IMR-90 (cell line): ENCODE measurements at regions not wholly inside any gene's neighbourhood (a gene's known extent, or its start where the extent isn't known, plus 50 kb on each side); places are given as distances from the start of the nearest gene placed in this dataset.

ENCODE experiments used
- ATAC-seq: fragments of 200-7000 bp; cut with Tn5 transposase; 2 replicates; pipeline ENCODE4 v1.9.1; 2020; ENCODE audit warnings: low read depth, mild to moderate bottlenecking, moderate library complexity
- BruUV-seq: library from RNA; stranded (reverse); fragments of 400-500 nt; replicated peaks from 2 replicates; lab custom pipeline; 2021; lab: Mats Ljungman, UMichigan
- CTCF ChIA-PET: fragments of 300-600 bp; formaldehyde crosslinking; extraction: SDS; loops from one replicate; lab custom pipeline; 2021; ENCODE audit warnings: antibody characterized with exemption; lab: Yijun Ruan, JAX
- POLR2A ChIA-PET: fragments of 300-600 bp; sonication (Branson Sonifier 250); formaldehyde crosslinking; loops from one replicate; lab custom pipeline; 2022; ENCODE audit warnings: antibody characterized with exemption; ENCODE audit not compliant: unreplicated experiment; lab: Charles Lee
- DNase-seq: peaks from one replicate; pipeline ENCODE4 v3.0.0; 2013
- H2AFZ ChIP-seq: replicated peaks from 2 replicates; pipeline ENCODE3; 2013; ENCODE audit warnings: low read length, mild to moderate bottlenecking; ENCODE audit not compliant: poor library complexity
- H2AK5ac ChIP-seq: 2 replicates; pipeline ENCODE4 v1.6.1; 2013; ENCODE audit warnings: low read depth, low read length, inconsistent platforms
- H2AK9ac ChIP-seq: replicated peaks from 2 replicates; pipeline ENCODE3; 2013; ENCODE audit warnings: mild to moderate bottlenecking, low read depth, low read length, moderate library complexity; ENCODE audit not compliant: poor library complexity
- H2BK120ac ChIP-seq: 2 replicates; pipeline ENCODE4 v1.6.1; 2013; ENCODE audit warnings: low read depth, low read length, inconsistent platforms
- H2BK15ac ChIP-seq: 3 replicates; pipeline ENCODE4 v1.6.1; 2013; ENCODE audit warnings: low read depth, low read length, inconsistent platforms
- H2BK20ac ChIP-seq: 2 replicates; pipeline ENCODE4 v1.6.1; 2013; ENCODE audit warnings: low read depth, mild to moderate bottlenecking, inconsistent platforms, low read length, moderate library complexity
- H2BK5ac ChIP-seq: 2 replicates; pipeline ENCODE4 v1.6.1; 2013; ENCODE audit warnings: mild to moderate bottlenecking, low read depth, low read length, inconsistent platforms; ENCODE audit not compliant: poor library complexity, severe bottlenecking
- H3K14ac ChIP-seq: replicated peaks from 2 replicates; pipeline ENCODE4 v1.6.1; 2013; ENCODE audit warnings: low read depth, low read length, inconsistent platforms
- H3K18ac ChIP-seq: 2 replicates; pipeline ENCODE4 v1.6.1; 2013; ENCODE audit warnings: low read depth, low read length, control low read depth
- H3K23ac ChIP-seq: 2 replicates; pipeline ENCODE4 v1.6.1; 2013; ENCODE audit warnings: low read depth, low read length, inconsistent platforms
- H3K27ac ChIP-seq: 2 replicates; pipeline ENCODE4 v1.5.1; 2013; ENCODE audit warnings: mild to moderate bottlenecking, control low read depth, low read length; ENCODE audit not compliant: insufficient read depth
- H3K27me3 ChIP-seq: 2 replicates; pipeline ENCODE4 v1.6.1; 2013; ENCODE audit warnings: low read length; ENCODE audit not compliant: control insufficient read depth, insufficient read depth
- H3K36me3 ChIP-seq: 2 replicates; pipeline ENCODE4 v1.6.1; 2013; ENCODE audit warnings: low read length, mixed read lengths; ENCODE audit not compliant: control insufficient read depth, insufficient read depth
- H3K4ac ChIP-seq: 2 replicates; pipeline ENCODE4 v1.6.1; 2013; ENCODE audit warnings: low read depth, low read length, inconsistent platforms
- H3K4me1 ChIP-seq: 2 replicates; pipeline ENCODE4 v1.6.1; 2013; ENCODE audit warnings: low read length, mixed read lengths; ENCODE audit not compliant: control insufficient read depth, insufficient read depth
- H3K4me2 ChIP-seq: 2 replicates; pipeline ENCODE4 v1.6.1; 2013; ENCODE audit warnings: low read depth, mild to moderate bottlenecking, control low read depth, low read length, moderate library complexity
- H3K4me3 ChIP-seq: 2 replicates; pipeline ENCODE4 v1.5.1; 2013; ENCODE audit warnings: low read depth, mild to moderate bottlenecking, control low read depth, low read length, moderate library complexity; ENCODE audit not compliant: insufficient read depth
- H3K56ac ChIP-seq: 2 replicates; pipeline ENCODE4 v1.6.1; 2013; ENCODE audit warnings: low read length, inconsistent platforms; ENCODE audit not compliant: insufficient read depth; ENCODE audit errors: extremely low read depth
- H3K79me1 ChIP-seq, 2 experiments: 2 replicates each; pipeline ENCODE4 v1.6.1; 2013; ENCODE audit warnings: low read length in 2 of 2, inconsistent platforms in 1 of 2, low read depth in 1 of 2
- H3K9ac ChIP-seq: 2 replicates; pipeline ENCODE4 v1.6.1; 2013; ENCODE audit warnings: low read depth, low read length, control low read depth
- H3K9me1 ChIP-seq: 2 replicates; pipeline ENCODE4 v1.6.1; 2013; ENCODE audit warnings: low read length, inconsistent platforms; ENCODE audit not compliant: insufficient read depth
- H3K9me3 ChIP-seq: 2 replicates; pipeline ENCODE4 v1.6.1; 2013; ENCODE audit warnings: low read length; ENCODE audit not compliant: control insufficient read depth, insufficient read depth
- H4K20me1 ChIP-seq: 2 replicates; pipeline ENCODE4 v1.6.1; 2013; ENCODE audit warnings: low read length, inconsistent platforms; ENCODE audit not compliant: insufficient read depth
- H4K5ac ChIP-seq: 2 replicates; pipeline ENCODE4 v1.6.1; 2013; ENCODE audit warnings: mild to moderate bottlenecking, low read depth, low read length, control low read depth
- H4K8ac ChIP-seq, 2 experiments: 2 replicates each; pipeline ENCODE4 v1.6.1; 2013; ENCODE audit warnings: low read depth in 2 of 2, low read length in 2 of 2, control low read depth in 1 of 2, inconsistent platforms in 1 of 2
- H4K91ac ChIP-seq: 2 replicates; pipeline ENCODE4 v1.6.1; 2013; ENCODE audit warnings: low read depth, low read length, inconsistent platforms; ENCODE audit not compliant: insufficient read depth
- BHLHE40 ChIP-seq: fragments of 150-350 bp; IDR thresholded peaks from 2 replicates; pipeline ENCODE4 v1.6.1; 2016; ENCODE audit warnings: mild to moderate bottlenecking, low read depth, low read length
- CEBPB ChIP-seq: IDR thresholded peaks from 2 replicates; pipeline ENCODE4 v1.6.1; 2012; ENCODE audit warnings: low read depth, low read length, improper control_type of control experiment
- CHD1 ChIP-seq: IDR thresholded peaks from 2 replicates; pipeline ENCODE4 v1.6.1; 2012; ENCODE audit warnings: low read depth, low read length, improper control_type of control experiment
- CTCF ChIP-seq: conservative IDR thresholded peaks from 2 replicates; pipeline ENCODE4 v1.5.1; 2012; ENCODE audit warnings: mild to moderate bottlenecking, low read depth, low read length, improper control_type of control experiment
- ELK1 ChIP-seq: fragments of 150-350 bp; IDR thresholded peaks from 2 replicates; pipeline ENCODE4 v1.6.1; 2016; ENCODE audit warnings: low read depth, mild to moderate bottlenecking, low read length, moderate library complexity, borderline replicate concordance
- FOS ChIP-seq: fragments of 150-350 bp; IDR thresholded peaks from 2 replicates; pipeline ENCODE4 v1.6.1; 2016; ENCODE audit warnings: low read depth, low read length
- MAFK ChIP-seq: IDR thresholded peaks from 2 replicates; pipeline ENCODE4 v1.6.1; 2012; ENCODE audit warnings: low read depth, low read length, improper control_type of control experiment
- MAZ ChIP-seq: IDR thresholded peaks from 2 replicates; pipeline ENCODE4 v1.6.1; 2012; ENCODE audit warnings: low read depth, mild to moderate bottlenecking, low read length, improper control_type of control experiment, moderate library complexity, borderline replicate concordance
- MXI1 ChIP-seq: IDR thresholded peaks from 2 replicates; pipeline ENCODE4 v1.6.1; 2012; ENCODE audit warnings: low read depth, mild to moderate bottlenecking, low read length, moderate library complexity, borderline replicate concordance
- NFE2L2 ChIP-seq: fragments of 150-350 bp; IDR thresholded peaks from 2 replicates; pipeline ENCODE4 v1.6.1; 2016; ENCODE audit warnings: low read depth, mild to moderate bottlenecking, low read length
- POLR2A ChIP-seq: IDR thresholded peaks from 2 replicates; pipeline ENCODE4 v1.6.1; 2012; ENCODE audit warnings: mild to moderate bottlenecking, low read depth, low read length
- RAD21 ChIP-seq: IDR thresholded peaks from 2 replicates; pipeline ENCODE4 v1.6.1; 2012; ENCODE audit warnings: low read length, improper control_type of control experiment
- RCOR1 ChIP-seq: IDR thresholded peaks from 2 replicates; pipeline ENCODE4 v1.6.1; 2012; ENCODE audit warnings: mild to moderate bottlenecking, low read length, improper control_type of control experiment; ENCODE audit not compliant: insufficient replicate concordance
- RFX5 ChIP-seq: IDR thresholded peaks from 2 replicates; pipeline ENCODE4 v1.8.0; 2012; ENCODE audit warnings: low read depth, mild to moderate bottlenecking, low read length, moderate library complexity
- SMC3 ChIP-seq: fragments of 150-350 bp; IDR thresholded peaks from 2 replicates; pipeline ENCODE4 v1.6.1; 2016; ENCODE audit warnings: low read depth, mild to moderate bottlenecking, antibody characterized with exemption, low read length, moderate library complexity
- WGBS, 2 experiments: methylation state at CpG; one replicate each; pipeline versions ENCODE4 v1.1.5 to v1.1.7; 2013; ENCODE audit warnings: missing lambda C conversion rate in 2 of 2; ENCODE audit not compliant: insufficient read length in 1 of 2; ENCODE audit errors: extremely low coverage in 2 of 2; 5-methylcytosine and 5-hydroxymethylcytosine counted together
- dilution Hi-C: fragments of 300-500 bp; cut with HindIII; formaldehyde crosslinking; loops from one replicate; pipeline ENCODE4 v1.14.3; 2018; ENCODE audit warnings: low sequenced_read_pairs; ENCODE audit not compliant: unreplicated experiment
- in situ Hi-C: fragments of 300-500 bp; cut with MboI; formaldehyde crosslinking; loops from 3 replicates; pipeline ENCODE4 v1.14.3; 2019; ENCODE audit warnings: low sequenced_read_pairs, inconsistent platforms, mixed read lengths
- intact Hi-C: fragments of 100-400 bp; cut with micrococcal nuclease; formaldehyde crosslinking; loops from 2 replicates; pipeline ENCODE4 v1.10.0; 2022
- TF ChIP-seq, protein P1 (sequence below): fragments of 150-350 bp; IDR thresholded peaks from 2 replicates; pipeline ENCODE4 v1.6.1; 2017; ENCODE audit warnings: mild to moderate bottlenecking, antibody characterized with exemption, low read length, low read depth

DNA sequence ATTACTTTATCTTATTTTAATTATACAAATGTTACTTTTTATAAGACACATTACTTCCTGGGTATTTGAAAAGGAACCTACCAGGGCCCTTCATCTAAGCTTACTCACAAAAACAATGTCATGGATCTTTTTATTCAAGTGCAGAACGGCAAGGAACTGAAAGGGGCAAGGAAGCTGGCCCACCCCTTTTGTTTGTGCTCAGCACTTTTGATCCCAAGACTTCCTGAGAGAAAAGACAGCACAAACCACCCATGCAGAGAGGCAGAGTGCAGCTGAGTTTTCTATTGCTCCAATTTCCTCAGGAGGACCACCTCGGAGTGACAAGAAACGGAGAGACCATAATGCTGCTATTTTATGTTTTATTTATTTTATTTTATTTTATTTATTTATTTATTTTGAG is 232.0 kb upstream of the NRP1 start:
- H3K18ac ChIP-seq: no peak overlapping the region
- WGBS, 2 experiments: no CpG with 5 or more reads among the region's 3 CpGs
- dilution Hi-C loops (no loop called here), in situ Hi-C loops (no loop called here), intact Hi-C loops (no loop called here)
- H2AK5ac ChIP-seq: no peak overlapping the region
- no peak overlapping the region for H4K91ac ChIP-seq
- H2BK5ac ChIP-seq: no peak overlapping the region
- no peak overlapping the region for H3K14ac ChIP-seq
- H3K9me3 ChIP-seq: no peaks in the 10 kb centered on the region
- no peak overlapping the region for H2AFZ ChIP-seq
- no peak for ATAC-seq
- no peak overlapping the region for H3K27ac ChIP-seq
- H4K8ac ChIP-seq: no peak overlapping the region
- no peak overlapping the region for H2BK15ac ChIP-seq
- DNase-seq: no peak
- no peak overlapping the region for H3K9ac ChIP-seq
- H3K9me1 ChIP-seq: no peaks in the 10 kb centered on the region
- H2AK9ac ChIP-seq: no peak overlapping the region
- H3K27me3 ChIP-seq: peaks cover 10% of the 10 kb centered on the region
- H3K56ac ChIP-seq: no peak overlapping the region
- no peak for TF ChIP-seq CEBPB
- TF ChIP-seq MXI1: no peak
- TF ChIP-seq MAFK: no peak
- no peak for TF ChIP-seq RCOR1
- no peak for TF ChIP-seq BHLHE40
- no peak for TF ChIP-seq FOS
- no peak for TF ChIP-seq SMC3
- TF ChIP-seq POLR2A: no peak
- TF ChIP-seq RAD21: no peak
- no peak for TF ChIP-seq CHD1
- TF ChIP-seq ELK1: no peak
- no peak for TF ChIP-seq RFX5
- TF ChIP-seq CTCF: no peak
- no peak for TF ChIP-seq MAZ
- no peak for TF ChIP-seq NFE2L2
- TF ChIP-seq, protein P1, sequence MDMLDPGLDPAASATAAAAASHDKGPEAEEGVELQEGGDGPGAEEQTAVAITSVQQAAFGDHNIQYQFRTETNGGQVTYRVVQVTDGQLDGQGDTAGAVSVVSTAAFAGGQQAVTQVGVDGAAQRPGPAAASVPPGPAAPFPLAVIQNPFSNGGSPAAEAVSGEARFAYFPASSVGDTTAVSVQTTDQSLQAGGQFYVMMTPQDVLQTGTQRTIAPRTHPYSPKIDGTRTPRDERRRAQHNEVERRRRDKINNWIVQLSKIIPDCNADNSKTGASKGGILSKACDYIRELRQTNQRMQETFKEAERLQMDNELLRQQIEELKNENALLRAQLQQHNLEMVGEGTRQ: no peak
- no peak overlapping the region for H2BK120ac ChIP-seq
- no TSS peak for BruUV-seq
- ChIA-PET POLR2A (no interaction called here), CTCF (no interaction called here)
- H2BK20ac ChIP-seq: no peak overlapping the region
- no peak overlapping the region for H3K4me3 ChIP-seq
- no peaks in the 10 kb centered on the region for H3K79me1 ChIP-seq
- no peaks in the 10 kb centered on the region for H4K20me1 ChIP-seq
- H3K4ac ChIP-seq: no peak overlapping the region
- H3K23ac ChIP-seq: no peak overlapping the region
- no peak overlapping the region for H3K4me2 ChIP-seq
- no peaks in the 10 kb centered on the region for H3K4me1 ChIP-seq
- no peak overlapping the region; the same call in 1 of the 2 replicates for H4K5ac ChIP-seq
- H3K36me3 ChIP-seq: no peaks in the 10 kb centered on the region
